GM18520 (cell line): ENCODE measurements at regions not wholly inside any gene's neighbourhood (a gene's known extent, or its start where the extent isn't known, plus 50 kb on each side); places are given as distances from the start of the nearest gene placed in this dataset.

Experiments used
- ATAC-seq: cut with Tn5 transposase; IDR thresholded peaks from one replicate; pipeline ENCODE4 v1.9.1; 2021; ENCODE audit not compliant: unreplicated experiment

DNA sequence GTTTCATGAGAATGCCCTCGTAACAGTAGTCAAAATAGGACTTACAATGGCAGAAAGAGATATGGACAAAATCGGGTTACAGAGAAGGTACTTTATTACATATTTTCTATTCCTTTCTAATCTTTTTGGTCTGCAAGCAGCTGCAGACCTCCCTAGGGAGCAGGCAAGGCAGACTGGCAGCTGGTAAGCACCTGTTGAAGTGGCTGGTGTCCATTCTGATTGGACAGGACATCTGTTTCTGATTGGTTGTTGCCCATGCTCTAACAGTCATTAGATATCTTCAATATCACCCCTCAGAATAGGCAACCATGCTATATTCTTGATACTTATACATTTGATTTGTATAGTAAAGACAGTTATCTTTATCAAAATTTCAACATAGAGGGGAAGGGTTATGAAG lies 606.3 kb downstream of the KCNJ2 start:
- ATAC-seq, result no peak

DNA sequence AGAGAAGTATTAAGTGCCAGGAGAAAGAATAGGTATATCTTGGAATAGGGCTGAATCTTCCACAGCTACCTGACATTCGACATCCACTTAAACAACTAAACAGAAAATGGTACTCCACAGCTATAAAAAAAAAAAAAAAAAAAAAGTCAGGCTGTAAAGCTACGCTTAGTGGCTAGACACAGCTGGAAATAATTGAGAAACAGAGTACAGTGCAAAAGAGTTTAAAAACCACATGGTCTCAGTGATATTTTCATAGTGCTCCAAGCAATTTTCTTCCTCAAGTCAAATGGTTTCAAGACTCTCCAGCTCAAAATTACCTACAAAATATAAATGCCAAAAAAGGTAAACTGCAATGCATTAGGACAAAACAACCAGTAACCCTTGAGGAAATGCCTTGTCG lies 607.1 kb downstream of the KCNJ2 start:
- ATAC-seq, result no peak

DNA sequence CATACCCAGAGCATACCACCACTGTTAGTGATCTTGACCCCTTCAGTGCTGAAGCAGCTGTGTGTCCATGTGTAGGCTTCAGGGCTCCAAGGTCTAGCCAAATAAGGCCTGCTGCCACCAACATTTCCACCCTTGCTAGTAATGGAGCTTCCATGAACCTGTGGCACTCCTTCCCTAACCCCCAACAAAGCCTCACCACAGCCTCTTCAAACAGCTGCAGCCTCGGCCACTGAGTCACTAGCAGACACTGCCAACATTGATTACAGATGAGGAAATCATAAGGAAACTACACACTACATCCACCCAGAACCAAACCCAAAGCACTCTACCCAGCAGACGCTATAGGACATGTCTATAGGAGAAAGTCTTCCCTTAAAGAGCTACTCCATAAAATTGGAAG lies 610.7 kb downstream of the KCNJ2 start:
- ATAC-seq, result no peak

DNA sequence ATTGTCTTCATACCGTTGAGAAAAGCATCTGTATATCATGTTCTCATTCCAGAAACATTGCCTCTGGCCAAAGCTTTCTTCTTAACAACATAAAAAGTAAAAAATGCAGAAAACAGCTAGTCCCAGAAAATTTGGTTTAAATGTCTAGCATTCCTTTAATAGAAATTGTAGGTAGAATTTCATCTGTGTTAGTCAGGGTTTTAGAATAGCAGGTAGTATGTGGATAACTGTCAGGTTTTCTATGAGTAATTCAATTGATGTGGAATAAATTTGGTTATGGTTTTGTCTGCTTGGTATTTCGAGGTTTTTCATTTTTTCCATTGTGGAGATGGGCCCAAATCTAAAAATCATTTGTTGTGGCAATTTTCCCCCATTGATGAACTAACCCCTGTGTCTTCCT lies 616.7 kb downstream of the KCNJ2 start:
- no peak for ATAC-seq

DNA sequence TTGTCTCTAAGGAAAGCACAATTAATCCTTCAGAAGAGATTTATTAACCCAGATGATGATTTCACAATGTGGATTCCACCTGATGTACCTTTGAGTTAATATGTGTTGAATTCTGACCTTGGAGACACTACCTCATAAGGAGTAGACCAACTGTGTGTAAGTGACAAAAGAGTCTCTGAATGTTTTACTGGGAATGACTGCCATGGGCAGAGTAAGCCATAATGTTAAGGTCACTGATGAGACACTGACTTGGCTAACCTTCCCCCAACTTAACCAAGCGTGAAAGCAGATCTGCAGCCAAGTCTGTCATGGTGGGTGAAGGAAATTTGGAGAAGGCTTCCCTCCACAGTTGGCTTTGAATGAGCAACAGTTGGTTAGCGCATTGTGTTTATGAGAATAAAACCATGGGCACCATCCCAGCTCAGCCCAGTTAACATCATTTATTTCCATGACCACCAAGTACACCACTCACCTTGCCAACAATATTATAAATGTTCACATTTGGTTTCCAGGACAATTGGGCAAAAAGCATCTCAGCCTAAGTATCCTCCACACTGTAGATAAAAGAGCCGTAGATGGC lies 618.5 kb downstream of the KCNJ2 start:
- ATAC-seq, result no peak

DNA sequence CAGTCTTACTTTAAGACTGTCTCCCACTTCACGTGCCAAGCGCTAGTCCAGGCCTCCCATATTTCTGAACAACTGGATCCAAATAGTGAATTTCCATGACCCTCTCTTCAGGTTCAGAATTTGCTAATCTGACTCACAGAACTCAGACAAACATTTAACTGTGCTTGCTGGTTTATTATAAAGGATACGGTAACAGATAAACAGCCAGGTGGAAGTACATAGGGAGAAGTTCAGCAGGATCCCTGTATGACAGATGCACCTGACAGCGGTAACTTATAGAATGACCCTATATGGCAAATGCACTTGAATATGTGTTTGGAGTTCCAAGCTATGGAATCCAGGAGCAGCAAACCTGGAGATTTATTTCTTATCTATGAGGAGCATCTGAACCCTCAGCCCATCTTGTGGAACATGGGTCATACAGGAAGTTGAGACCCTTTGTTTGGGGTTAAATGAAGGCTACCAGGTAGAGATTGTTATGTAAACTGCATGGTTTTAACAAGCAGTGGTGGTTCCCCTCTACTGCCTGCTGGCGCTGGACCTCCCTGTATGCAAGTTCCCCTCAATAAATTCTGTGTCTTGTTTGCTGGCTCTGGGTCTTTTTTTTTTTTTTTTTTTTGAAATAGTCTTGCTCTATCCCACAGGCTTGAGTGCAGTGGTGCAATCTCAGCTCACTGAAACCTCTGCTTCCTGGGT lies 622.6 kb downstream of the KCNJ2 start:
- no peak for ATAC-seq

DNA sequence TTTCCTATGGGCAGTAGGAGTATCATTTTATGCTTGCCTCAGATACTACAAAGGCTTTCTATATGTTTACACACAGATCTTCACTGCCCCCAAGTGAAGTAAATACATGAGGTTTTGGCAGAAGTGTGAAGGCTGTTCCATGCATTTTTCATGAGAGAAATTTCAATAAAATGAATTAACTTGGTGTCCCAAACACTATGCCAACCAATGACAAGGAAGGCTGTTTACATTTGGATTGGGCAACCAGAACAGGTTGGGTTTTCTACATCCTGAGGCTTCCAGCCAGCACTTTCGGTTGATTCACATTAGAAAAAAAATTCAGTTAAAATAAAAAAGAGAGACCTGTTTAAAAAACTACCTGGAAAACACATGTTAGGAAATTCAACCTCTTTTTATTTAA lies 625.4 kb downstream of the KCNJ2 start:
- ATAC-seq, result no peak

DNA sequence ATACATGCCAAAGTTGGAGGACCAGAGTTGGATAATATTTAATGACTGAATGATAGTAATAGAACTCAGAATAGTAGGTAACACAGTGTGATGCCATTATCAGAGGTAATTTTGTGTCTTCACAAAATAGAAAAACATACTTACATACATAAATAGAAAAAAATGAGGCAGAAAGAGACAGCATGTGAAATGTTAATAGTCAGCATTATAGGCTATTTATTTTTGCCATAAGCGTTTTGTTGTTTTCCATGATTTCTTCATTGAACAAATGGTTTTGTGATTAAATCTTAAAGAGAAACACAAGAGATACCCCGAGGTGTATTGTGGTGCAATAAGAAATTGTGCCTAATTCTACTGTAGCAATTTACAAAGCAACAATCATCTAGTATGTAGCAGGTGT lies 626.3 kb downstream of the KCNJ2 start:
- no peak for ATAC-seq

DNA sequence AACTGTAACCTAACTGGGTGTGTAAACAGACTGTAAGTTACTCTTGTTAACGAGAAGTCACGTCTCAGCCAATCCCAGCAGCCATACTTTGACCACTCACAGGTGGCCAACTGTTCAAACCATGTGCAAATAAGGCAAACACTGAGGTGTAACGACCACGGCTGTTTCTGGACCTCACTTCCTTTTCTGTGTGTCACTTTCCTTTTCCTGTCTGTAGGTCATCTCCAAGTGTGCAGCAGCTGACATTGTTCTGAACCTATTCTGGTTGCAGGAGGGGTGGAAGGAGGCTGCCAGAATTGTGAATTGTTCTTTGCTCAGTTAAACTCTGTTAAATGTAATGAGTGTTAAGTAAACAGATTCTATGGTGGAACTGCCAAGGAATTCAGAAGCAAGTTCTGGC lies 627.4 kb downstream of the KCNJ2 start:
- no peak for ATAC-seq

DNA sequence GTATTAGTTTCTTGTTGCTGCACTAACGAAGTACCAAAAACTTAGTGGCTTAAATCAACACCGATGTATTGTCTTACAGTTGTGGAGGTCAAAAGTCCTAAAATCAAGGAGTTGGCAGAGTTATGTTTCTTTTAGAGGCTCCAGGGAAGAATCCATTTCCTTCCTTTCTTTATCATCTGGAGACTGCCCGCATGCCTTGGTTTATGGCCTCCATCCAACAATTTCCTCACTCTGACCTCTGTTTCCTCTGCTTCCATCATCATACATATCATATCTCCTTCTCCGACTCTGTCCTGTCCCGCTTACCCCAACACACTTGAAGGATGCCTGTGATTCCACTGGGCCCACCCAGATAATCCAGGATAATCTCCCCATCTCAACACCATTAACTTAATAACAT lies 627.8 kb downstream of the KCNJ2 start:
- no peak for ATAC-seq

DNA sequence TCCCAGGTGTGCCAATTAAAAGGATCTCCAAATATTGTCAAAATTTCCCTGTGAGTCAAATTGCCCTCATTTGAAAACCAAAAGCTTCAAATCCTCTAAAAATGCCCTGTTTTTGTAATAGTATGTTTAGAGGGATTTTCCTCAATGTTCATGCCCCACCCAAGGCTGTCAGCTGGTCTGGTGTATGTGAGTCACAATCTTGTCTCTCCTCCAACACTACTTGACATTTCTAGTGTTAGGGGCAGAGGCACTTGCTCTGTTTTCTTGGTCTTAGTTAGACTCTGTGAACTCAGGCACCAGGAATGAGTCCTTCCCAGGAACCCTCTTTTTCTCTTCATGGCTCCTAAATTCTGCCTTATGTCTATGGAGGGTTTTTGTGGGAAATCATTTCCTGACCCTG lies 634.8 kb downstream of the KCNJ2 start:
- no peak for ATAC-seq

DNA sequence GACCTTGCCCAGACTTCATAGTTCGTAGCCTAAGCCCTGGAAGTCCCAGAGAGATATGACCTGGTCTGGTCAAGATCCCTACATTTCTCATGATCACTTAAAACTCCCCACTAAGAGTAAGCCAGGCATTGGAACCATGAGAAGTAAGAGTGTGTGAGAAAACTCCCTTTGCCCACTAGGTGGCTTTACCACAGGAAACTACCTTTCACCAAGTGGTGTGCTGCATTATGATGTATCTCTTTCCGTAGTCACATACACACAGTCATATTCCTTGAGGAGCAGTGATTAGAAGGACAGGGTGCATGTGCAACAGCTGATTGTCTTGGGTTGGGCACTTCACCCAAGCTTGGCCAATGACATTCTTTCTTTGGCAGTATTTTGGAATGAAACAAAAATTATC lies 639.3 kb downstream of the KCNJ2 start:
- ATAC-seq, result no peak

DNA sequence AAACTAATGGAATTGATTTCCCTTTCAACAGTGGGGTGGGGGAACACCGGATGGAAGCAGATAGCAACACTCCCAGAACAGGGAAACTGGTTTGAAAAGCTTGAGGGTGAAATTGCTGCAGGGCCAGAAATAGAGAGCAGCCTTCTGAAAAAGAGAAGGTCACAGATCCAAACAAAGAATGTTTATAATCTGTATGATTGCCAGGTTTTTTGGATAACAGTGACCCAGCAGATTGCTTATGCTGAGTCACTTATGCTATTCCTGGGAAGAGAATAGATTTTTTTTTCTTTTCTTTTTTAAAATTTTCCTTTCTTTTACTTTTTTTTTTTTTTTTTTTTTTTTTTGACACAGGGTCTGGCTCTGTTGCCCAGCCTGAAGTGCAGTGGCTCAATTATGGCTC lies 641.3 kb downstream of the KCNJ2 start:
- ATAC-seq, result no peak

DNA sequence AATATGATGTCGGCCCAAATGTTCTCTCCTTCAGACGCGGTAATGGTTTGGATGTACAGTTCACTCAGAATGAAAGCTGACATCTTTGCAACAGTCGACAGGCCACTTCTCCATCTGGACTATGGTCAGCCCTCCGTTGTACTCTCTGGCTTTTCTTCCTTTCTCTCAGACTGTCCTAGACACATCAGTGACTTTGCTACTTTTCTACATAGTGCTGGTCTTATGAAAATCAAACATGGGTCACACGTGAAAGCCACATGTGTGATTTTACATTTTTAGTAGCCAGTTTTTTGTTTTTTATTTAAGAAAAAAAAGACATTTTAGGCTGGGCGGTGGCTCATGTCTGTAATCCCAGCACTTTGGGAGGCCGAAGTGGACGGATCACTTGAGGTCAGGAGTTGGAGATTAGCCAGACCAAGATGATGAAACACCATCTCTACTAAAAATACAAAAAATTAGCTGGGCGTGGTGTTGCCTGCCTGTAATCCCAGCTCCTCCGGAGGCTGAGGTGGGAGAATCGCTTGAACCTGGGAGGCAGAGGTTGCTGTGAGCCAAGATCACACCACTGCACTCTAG lies 644.1 kb downstream of the KCNJ2 start:
- ATAC-seq, result no peak

DNA sequence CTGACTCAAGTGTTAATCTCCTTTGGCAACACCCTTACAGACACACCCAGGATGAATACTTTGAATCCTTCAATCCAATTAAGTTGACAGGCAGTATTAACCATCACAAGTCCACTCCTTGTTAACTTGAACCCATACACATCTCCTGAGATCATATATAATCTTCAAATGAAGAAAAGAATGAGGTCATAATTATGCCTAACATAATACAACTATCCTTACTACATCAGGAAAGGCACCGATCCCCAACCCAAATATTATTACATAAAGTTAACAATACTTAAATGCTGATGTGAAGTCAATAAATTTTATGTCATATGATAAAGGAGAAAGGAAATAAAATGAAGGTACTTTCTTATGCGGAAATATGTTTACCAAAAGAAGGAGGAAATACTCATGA lies 649.9 kb downstream of the KCNJ2 start:
- ATAC-seq, result no peak

DNA sequence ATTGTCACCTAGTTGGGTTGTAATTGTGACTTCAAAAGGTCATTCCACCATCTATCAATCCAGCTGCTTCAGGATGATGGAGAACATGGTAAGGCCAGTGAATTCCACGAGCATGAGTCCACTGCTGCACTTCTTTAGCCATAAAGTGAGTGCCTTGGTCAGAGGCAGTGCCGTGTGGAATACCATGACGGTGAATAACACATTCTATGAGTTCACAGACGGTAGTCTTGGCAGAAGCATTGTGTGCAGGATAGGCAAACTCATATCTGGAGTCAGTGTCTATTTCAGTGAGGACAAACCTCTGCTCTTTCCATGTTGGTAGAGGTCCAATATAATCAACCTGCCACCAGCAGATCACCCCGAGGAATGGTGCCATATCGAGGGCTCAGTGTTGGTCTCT lies 650.9 kb downstream of the KCNJ2 start:
- no peak for ATAC-seq

DNA sequence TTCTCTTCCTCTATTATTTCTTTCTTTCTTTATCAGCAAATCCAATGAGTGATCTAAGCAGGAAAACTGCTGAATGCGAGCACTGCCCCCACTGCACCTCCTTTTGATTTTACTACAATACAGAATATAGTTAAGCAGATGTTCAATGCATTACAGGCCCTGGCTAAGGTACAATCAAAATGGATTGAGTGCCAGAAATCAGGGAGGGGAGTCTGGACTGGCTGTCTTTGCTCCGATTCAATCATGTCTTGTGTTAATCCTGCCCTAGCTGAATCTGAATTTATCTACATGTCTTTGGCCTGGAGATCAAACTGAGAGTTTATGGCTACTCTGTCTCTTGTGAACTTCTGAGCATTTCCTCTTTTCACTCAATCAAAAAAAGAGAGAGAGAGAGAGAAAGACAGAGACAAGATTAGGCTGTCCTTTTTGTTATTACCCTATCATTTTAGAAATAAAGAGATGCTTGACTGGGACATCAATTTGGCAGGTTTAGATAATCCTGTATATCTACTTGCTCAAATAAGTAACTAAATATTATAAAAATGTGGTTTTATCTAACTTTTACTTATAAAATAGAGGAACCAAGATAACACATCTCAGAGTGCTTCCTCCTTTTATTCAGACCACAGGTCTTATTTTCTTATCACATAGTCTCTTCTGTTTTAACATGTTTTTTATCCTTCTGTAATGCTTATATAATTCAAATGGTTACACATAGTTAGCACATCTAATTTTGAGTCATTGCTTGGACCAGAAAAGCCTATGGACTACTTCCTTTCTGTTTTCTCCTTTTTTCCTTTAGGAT lies 656.2 kb downstream of the KCNJ2 start:
- no peak for ATAC-seq

DNA sequence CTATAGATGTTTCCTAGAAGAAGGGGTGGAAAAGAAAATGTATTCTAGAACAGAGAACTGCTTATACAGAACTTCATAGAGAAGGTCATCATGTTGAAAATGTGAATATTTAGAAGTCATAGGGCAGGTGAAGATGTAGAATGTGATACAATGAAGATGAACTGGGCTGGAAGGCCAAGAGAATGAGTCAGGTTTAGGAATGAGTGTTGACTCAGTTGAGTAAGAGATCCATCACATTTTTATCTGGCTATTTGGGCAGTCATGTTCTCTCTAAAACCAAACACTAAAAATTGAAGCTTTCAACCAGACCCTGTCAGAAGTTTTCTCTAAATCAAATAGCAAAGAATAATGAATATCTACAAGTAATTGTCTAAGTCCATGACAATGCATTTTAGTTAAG lies 660.5 kb downstream of the KCNJ2 start:
- ATAC-seq, result no peak

DNA sequence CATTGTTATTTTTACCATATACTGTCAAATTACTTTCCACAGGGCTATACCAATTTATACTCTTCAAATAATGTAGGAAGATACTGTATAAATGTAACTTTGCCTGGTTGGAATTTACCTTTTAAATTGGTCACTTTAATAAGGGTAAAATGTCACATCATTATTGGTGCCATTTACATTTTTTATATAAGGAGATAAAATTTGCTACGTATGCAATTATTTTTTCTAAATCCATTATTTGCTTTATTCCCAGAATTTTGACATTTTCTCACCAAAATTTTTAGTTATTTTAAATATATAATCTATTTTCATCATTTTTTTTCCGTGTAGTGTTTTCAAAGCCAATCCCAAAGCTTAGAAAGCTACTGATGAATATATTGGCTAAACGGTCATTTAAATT lies 664.7 kb downstream of the KCNJ2 start:
- no peak for ATAC-seq

DNA sequence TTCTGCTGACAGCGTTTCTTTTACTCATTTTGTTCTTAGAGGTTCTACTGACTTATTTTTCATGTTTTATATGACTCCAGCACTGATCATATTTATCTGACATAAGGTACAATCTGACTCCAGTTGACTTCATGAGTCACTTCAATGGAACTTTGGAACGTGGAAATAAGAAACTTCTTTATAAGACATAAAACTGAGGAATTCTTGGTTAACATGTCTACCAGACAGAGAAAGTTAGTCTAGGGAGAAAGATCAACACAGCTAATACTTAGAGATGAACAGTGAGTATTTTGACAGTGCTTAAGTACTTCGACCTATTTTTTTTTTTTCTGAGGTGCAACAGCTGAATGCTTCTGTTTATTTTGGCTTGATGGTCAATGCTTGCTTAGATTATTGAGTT lies 679.5 kb downstream of the KCNJ2 start:
- no peak for ATAC-seq

DNA sequence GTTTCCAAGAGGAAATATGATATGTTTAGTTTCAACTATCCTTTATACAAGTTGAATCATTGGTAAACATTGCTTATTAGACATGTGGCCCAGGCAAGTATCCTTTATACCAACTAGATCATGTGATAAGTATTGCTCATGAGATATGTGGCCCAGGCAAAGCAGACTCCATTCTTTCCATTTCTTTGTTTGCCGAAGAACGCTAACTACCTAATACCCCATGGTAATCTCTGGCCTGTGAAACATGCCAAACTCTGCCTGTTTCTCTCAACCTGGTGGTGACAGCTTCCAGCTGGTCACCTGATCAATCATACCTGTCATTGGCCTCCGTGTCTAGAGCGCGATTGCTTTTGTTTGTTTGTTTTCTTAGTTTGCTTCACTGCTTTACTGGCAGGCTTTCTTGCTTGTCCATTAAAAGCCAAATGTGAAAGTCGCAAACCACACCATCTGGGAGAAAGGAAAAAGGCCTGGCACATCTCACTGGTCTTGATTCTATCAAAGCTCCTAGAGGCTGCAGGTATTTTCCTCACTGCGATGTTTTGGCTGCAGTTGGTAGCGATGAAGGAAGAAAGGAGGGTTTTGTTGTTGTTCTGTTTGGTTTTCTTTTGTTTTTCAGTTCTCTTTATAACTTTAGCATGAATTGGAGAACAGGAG lies 686.2 kb downstream of the KCNJ2 start:
- ATAC-seq, result no peak

DNA sequence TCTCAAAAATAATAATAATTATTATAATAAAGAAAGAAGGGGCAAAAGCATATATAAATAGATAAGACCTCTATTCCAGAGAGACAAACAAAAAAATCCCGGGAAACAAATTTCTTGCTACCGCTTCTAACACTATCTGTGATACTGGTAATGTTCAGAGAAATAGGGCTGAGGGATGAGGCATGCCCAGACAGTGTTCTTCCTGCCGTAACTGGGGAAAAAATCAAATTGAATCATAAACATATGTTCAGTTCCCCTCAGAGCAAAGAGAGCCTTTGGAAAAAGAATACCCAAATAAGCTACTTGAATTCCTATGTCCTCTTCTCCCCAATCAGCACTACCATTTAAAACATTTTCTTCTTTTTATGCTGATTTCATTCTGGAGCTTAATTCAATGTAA lies 688.0 kb downstream of the KCNJ2 start:
- no peak for ATAC-seq
